AG09319 (cell line): ENCODE measurements at regions not wholly inside any gene's neighbourhood (a gene's known extent, or its start where the extent isn't known, plus 50 kb on each side); places are given as distances from the start of the nearest gene placed in this dataset.
A peak's percentile ranks its signal among the peaks of the same experiment; 100 is the strongest.

Experiments used
- DNase-seq: peaks from one replicate; pipeline ENCODE4 v3.0.0-alpha.2; 2010; ENCODE audit warnings: low read depth; ENCODE audit errors: extremely low read depth
- TF ChIP-seq, protein P1 (sequence below): IDR thresholded peaks from 2 replicates; pipeline ENCODE4 v1.5.1; 2011; ENCODE audit warnings: low read depth, mild to moderate bottlenecking, inconsistent platforms, low read length, moderate library complexity

DNA sequence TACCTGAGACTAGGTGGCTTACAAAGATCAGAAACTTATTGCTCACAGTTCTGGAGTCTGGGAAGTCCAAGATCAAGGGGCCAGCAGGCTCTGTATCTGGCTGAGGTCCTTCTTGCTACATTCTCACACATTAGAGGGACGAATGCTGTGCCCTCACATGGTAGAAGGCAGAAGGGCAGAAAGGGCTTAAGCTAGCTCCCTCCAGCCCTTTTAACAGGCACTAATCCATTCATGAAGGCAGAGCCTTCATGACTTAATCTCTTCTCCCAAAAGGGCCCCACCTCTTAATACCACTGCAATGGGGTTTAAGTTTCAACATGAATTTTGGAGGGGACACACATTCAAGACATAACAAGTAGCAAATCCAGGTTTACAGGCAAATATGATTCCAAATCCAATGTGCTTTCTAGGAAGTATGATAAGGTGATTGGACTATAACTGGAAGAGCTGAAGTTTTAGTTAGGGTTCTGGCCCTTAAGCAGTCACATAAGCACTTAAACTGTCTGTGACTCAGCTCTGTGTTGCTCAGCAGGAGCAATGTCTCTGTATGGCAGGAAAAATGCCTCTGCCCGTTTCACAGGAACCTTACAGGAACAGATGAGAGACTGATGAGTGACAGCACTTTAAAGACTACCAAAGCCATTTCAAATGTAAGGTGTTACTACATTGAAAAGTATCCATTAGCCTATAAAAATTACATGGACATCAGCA lies 119.6 kb upstream of the PTPRM start:
- TF ChIP-seq, protein P1, sequence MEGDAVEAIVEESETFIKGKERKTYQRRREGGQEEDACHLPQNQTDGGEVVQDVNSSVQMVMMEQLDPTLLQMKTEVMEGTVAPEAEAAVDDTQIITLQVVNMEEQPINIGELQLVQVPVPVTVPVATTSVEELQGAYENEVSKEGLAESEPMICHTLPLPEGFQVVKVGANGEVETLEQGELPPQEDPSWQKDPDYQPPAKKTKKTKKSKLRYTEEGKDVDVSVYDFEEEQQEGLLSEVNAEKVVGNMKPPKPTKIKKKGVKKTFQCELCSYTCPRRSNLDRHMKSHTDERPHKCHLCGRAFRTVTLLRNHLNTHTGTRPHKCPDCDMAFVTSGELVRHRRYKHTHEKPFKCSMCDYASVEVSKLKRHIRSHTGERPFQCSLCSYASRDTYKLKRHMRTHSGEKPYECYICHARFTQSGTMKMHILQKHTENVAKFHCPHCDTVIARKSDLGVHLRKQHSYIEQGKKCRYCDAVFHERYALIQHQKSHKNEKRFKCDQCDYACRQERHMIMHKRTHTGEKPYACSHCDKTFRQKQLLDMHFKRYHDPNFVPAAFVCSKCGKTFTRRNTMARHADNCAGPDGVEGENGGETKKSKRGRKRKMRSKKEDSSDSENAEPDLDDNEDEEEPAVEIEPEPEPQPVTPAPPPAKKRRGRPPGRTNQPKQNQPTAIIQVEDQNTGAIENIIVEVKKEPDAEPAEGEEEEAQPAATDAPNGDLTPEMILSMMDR = no peak
- no peak for DNase-seq

DNA sequence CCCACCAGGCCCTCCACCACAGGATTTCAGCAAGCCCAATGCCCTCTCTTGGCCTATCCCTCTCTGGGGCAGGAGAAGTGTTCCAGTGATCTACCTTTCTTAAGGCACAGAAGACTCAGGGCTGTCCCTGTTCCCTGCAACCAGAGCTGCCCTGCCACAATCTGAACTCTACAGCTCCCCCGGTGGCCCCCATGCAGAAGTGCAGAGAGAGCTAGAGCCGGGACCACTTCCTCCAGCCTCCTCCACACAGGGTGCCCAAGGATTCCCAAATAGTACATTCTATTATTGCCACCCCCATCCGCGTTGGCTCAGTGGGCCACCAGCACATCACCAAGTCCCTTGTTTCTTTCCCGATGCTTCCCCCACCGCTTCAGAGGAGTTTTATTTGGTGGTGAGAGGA lies 114.8 kb upstream of the PTPRM start:
- TF ChIP-seq, protein P1 = peak; percentile 64
- DNase-seq = no peak

DNA sequence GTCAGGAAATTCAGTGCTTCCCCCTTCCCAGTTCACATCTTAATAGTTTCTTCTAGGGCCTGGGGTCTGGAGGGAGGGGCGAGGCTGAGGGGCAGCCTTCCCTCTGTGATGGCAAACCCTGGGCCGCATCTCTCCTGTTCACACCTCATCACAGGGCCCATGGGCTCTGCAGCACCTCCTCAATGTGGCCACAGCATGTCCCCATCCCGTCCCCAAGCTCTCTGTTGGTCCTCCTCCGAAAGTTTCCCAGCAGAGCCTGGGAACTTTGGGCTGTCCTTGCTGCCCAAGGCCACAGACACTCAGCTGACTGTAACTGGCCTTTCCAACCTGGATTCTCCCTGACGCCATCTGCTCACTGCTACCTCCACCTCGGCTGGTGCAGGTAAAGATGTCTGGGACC lies 112.7 kb upstream of the PTPRM start:
- TF ChIP-seq, protein P1 = no peak
- DNase-seq = no peak

DNA sequence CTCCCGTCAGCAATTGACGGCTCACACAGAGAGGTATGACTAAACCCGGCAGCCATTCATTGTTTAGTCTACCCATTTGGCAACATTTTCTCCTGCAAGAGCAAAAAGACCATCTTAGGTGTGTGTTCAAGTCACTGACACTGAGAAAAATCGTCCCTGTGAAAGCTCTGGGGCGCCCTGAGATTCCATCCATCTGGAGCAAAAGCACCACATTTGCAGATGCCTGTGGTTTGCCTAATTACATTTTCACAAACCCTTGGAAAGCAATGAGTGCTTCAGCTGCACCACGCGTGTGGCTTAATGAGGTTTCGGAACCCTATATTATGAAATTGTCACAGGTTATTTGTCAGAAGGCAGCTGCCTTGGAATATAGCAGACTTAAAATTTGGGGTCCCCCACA lies 110.7 kb upstream of the PTPRM start:
- no peak for DNase-seq
- TF ChIP-seq, protein P1 = no peak

DNA sequence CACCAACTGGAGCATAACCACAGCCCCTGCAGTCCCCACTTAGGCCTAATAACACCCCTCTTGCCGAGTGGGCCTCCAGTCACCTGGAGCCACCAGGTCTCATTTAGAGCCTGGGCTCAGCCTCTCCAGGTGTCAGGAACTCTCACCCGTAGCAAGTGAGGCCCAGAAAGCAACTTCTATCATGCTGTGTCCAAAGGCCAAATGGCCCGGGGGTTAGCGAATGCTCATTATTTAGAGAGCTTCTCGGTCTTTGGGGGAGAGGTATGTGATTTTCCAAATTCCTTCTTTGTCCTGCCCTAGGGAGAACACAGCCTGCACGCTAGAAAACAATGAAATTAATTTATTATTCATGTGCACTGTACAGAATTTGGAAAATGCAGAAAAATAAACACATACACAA lies 109.9 kb upstream of the PTPRM start:
- DNase-seq = no peak
- TF ChIP-seq, protein P1 = no peak

DNA sequence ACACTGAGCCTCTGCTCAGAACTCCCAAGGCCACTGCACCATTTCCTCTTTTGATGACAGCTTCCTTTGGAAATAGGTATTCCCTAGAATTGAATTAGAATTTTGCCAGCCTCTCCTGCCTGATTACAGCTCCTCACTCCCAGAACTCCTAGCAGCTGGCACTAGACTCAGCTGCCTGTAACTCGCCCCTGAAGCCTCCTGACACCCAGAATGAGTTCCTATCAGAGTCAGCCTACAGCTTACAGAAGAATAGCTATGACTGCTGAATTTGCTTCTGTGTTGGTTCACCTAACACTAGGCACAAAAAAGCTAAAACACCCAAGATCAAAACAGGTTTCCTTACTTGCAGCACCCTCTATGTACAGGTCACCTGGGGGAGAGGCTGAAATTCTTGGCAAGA lies 108.2 kb upstream of the PTPRM start:
- TF ChIP-seq, protein P1 = no peak
- no peak for DNase-seq

DNA sequence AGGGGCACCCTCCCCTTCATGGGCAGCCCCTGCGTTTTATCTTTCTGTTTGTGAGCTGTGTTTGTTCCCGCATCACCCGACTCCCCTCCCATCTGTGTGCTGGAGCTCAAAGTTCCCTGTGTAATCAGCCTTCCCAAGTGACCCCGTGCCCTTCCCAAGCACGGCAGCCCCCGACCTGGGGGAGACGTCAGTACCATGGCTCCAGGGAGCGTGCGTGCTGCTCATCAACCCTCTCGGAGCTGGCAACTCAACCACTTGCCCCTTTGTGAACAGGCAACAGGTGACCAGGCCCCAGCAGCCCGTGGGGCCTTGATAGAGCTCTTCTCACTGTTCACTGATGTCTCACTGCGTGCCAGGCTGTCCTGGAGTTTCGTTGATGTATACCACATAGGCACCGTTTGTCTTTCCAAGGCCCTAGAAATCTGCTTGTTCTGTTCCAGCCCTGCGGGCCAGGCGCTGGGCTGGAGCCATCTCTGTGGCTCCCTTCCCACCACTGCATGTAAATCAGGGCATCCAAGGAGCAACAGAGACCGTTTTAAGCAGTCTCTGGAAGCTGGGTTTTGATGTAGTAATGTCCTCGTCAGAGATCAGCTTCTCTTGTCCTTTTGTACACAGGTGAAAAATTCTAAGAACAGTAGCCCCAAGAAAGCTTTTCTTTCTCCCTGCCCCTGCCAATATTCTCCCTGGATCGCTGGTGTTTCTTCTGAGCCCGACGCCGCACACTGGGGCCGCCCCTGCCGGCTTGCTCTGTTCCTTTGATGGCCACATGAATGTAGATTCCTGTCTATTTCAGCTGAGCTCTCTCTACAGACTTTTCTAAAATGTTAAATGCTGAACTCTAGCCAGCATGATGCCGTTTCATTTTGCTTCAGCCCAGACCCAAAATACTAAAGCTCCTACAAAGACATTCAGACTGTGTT lies 107.0 kb upstream of the PTPRM start:
- TF ChIP-seq, protein P1 = no peak
- DNase-seq = no peak
